CD14-positive monocyte (primary cell): ENCODE measurements at regions not wholly inside any gene's neighbourhood (a gene's known extent, or its start where the extent isn't known, plus 50 kb on each side); places are given as distances from the start of the nearest gene placed in this dataset.

ENCODE experiments used
- DNase-seq, 3 donors: peaks; one replicate each; pipeline ENCODE4 v3.0.0-alpha.2; 2011 to 2022
- H2AFZ ChIP-seq: 2 replicates; pipeline ENCODE4 v1.6.0; 2012; ENCODE audit warnings: mild to moderate bottlenecking, low read depth, low read length, inconsistent platforms; ENCODE audit not compliant: insufficient read depth, poor library complexity, severe bottlenecking
- H3K27ac ChIP-seq, 2 donors: 1 replicate in 1 of 2; 2 replicates in 1 of 2; pipeline ENCODE4 v1.5.1; 2012 to 2013; ENCODE audit warnings: low read length in 2 of 2, control low read depth in 1 of 2, inconsistent platforms in 1 of 2, low read depth in 1 of 2, mild to moderate bottlenecking in 1 of 2
- H3K27me3 ChIP-seq, 2 donors: one replicate each; pipeline versions ENCODE4 v1.6.0 to v1.6.1; 2011 to 2013; ENCODE audit warnings: low read length in 2 of 2; ENCODE audit not compliant: control insufficient read depth in 2 of 2, insufficient read depth in 2 of 2
- H3K36me3 ChIP-seq, 2 donors: replicated peaks in 1 of 2; 1 replicate in 1 of 2; 2 replicates in 1 of 2; pipeline versions ENCODE4 v1.5.1 to v1.6.1; 2012 to 2013; ENCODE audit warnings: low read length in 2 of 2, control low read depth in 1 of 2, inconsistent platforms in 1 of 2, mild to moderate bottlenecking in 1 of 2; ENCODE audit not compliant: insufficient read depth in 2 of 2, control insufficient read depth in 1 of 2
- H3K4me1 ChIP-seq, 2 donors: 1 replicate in 1 of 2; 2 replicates in 1 of 2; pipeline versions ENCODE4 v1.5.1 to v1.6.1; 2012 to 2013; ENCODE audit warnings: low read length in 2 of 2, control low read depth in 1 of 2, inconsistent platforms in 1 of 2, mild to moderate bottlenecking in 1 of 2, moderate library complexity in 1 of 2; ENCODE audit not compliant: insufficient read depth in 2 of 2, control insufficient read depth in 1 of 2
- H3K4me2 ChIP-seq: replicated peaks from 2 replicates; pipeline ENCODE3; 2012; ENCODE audit warnings: low read length, moderate library complexity, mild to moderate bottlenecking; ENCODE audit not compliant: poor library complexity, severe bottlenecking; ENCODE audit errors: extremely low read depth
- H3K4me3 ChIP-seq, 3 experiments: fragments of 200-600 bp in 1 of 3; sonication (generic) in 1 of 3; replicated peaks in 1 of 3; 1 replicate in 2 of 3; 2 replicates in 1 of 3; pipeline ENCODE4 v1.5.1; 2011 to 2013; ENCODE audit warnings: low read length in 3 of 3, mild to moderate bottlenecking in 3 of 3, control low read depth in 2 of 3, low read depth in 2 of 3, inconsistent platforms in 1 of 3, moderate library complexity in 1 of 3
- H3K79me2 ChIP-seq: 2 replicates; pipeline ENCODE4 v1.6.0; 2012; ENCODE audit warnings: mild to moderate bottlenecking, control low read depth, inconsistent platforms, low read length, moderate library complexity; ENCODE audit not compliant: insufficient read depth
- H3K9ac ChIP-seq: 2 replicates; pipeline ENCODE4 v1.6.0; 2017; ENCODE audit warnings: low read length, mild to moderate bottlenecking; ENCODE audit not compliant: insufficient read depth, poor library complexity, severe bottlenecking
- H3K9me3 ChIP-seq, 2 donors: replicated peaks in 1 of 2; 1 replicate in 1 of 2; 2 replicates in 1 of 2; pipeline versions ENCODE4 v1.5.1 to v1.6.1; 2012 to 2013; ENCODE audit warnings: low read length in 2 of 2, control low read depth in 1 of 2; ENCODE audit not compliant: control insufficient read depth in 1 of 2, insufficient read depth in 1 of 2
- H4K20me1 ChIP-seq: 2 replicates; pipeline ENCODE4 v1.6.0; 2012; ENCODE audit warnings: mild to moderate bottlenecking, low read length, control low read depth, moderate library complexity; ENCODE audit not compliant: insufficient read depth
- H3K27ac Mint-ChIP-seq, 7 donors: one replicate each; pipeline ENCODE4 v1.8.0; 2020; ENCODE audit warnings: mild to moderate bottlenecking in 7 of 7, mixed read lengths in 7 of 7, moderate library complexity in 6 of 7, inconsistent platforms in 2 of 7
- H3K27me3 Mint-ChIP-seq, 3 donors: one replicate each; pipeline ENCODE4 v1.8.0; 2021 to 2022; ENCODE audit warnings: low read depth in 3 of 3, mild to moderate bottlenecking in 3 of 3, mixed read lengths in 3 of 3, moderate library complexity in 3 of 3, inconsistent platforms in 1 of 3
- H3K36me3 Mint-ChIP-seq, 2 donors: one replicate each; pipeline ENCODE4 v1.8.0; 2020; ENCODE audit warnings: mixed read lengths in 2 of 2, inconsistent platforms in 1 of 2, mild to moderate bottlenecking in 1 of 2
- H3K4me1 Mint-ChIP-seq: one replicate; pipeline ENCODE4 v1.8.0; 2020; ENCODE audit warnings: mild to moderate bottlenecking, mixed read lengths
- H3K4me3 Mint-ChIP-seq, 2 donors: one replicate each; pipeline ENCODE4 v1.8.0; 2020; ENCODE audit warnings: mild to moderate bottlenecking in 2 of 2, mixed read lengths in 2 of 2, moderate library complexity in 1 of 2
- H3K9me3 Mint-ChIP-seq, 7 donors: one replicate each; pipeline ENCODE4 v1.8.0; 2020 to 2022; ENCODE audit warnings: mixed read lengths in 7 of 7, mild to moderate bottlenecking in 6 of 7, moderate library complexity in 6 of 7, inconsistent platforms in 2 of 7
- CTCF ChIP-seq: fragments of 200-600 bp; IDR thresholded peaks from one replicate; pipeline ENCODE4 v1.8.0; 2022; ENCODE audit warnings: antibody characterized with exemption, mild to moderate bottlenecking
- WGBS: methylation state at CpG from one replicate; pipeline ENCODE4 v1.1.5; 2013; ENCODE audit warnings: missing lambda C conversion rate; ENCODE audit not compliant: insufficient coverage; 5-methylcytosine and 5-hydroxymethylcytosine counted together
- intact Hi-C, 2 donors: fragments of 100-400 bp; cut with micrococcal nuclease; formaldehyde crosslinking; loops; one replicate each; pipeline versions ENCODE4 v1.15.0 to v1.15.1; 2023

GRCh38 chr1:69506311-69506710 lies 61.4 kb upstream of the LRRC7 start:
- Histone ChIP-seq H3K36me3 (no peaks in the 10 kb centered on the region), H3K27me3 (no peaks in the 10 kb centered on the region), H3K9me3 (no peaks in the 10 kb centered on the region), H3K27ac (no peak overlapping the region), H3K4me2 (no peak overlapping the region), H4K20me1 (no peaks in the 10 kb centered on the region), H2AFZ (no peak overlapping the region), H3K4me3 (no peak overlapping the region), H3K9ac (no peak overlapping the region), H3K79me2 (no peaks in the 10 kb centered on the region), H3K4me1 (no peaks in the 10 kb centered on the region)
- Mint-ChIP-seq H3K27ac (no peak overlapping the region), H3K4me1 (no peaks in the 10 kb centered on the region), H3K36me3 (no peaks in the 10 kb centered on the region), H3K27me3 (no peaks in the 10 kb centered on the region), H3K9me3 (peaks cover 0 to 5% (median 0%) of the 10 kb centered on the region in 7 donors), H3K4me3 (no peak overlapping the region)
- no CpG with 5 or more reads among the region's 2 CpGs for WGBS
- no peak for DNase-seq
- no peak for TF ChIP-seq CTCF
- intact Hi-C loops, result no loop called here

GRCh38 chr1:69506721-69507120 lies 61.0 kb upstream of the LRRC7 start:
- H3K27ac Mint-ChIP-seq, result no peak overlapping the region
- no peaks in the 10 kb centered on the region for H3K27me3 Mint-ChIP-seq
- H3K9ac ChIP-seq, result no peak overlapping the region
- TF ChIP-seq CTCF, result no peak
- H3K27me3 ChIP-seq, result no peaks in the 10 kb centered on the region
- H3K4me1 ChIP-seq, result no peaks in the 10 kb centered on the region
- intact Hi-C loops, result no loop called here
- H2AFZ ChIP-seq, result no peak overlapping the region
- H3K4me2 ChIP-seq, result no peak overlapping the region
- no peak overlapping the region for H3K4me3 Mint-ChIP-seq
- peaks cover 0 to 5% (median 0%) of the 10 kb centered on the region in 7 donors for H3K9me3 Mint-ChIP-seq
- H3K79me2 ChIP-seq, result no peaks in the 10 kb centered on the region
- no peaks in the 10 kb centered on the region for H3K36me3 Mint-ChIP-seq
- H3K36me3 ChIP-seq, result no peaks in the 10 kb centered on the region
- no peak for DNase-seq
- no peaks in the 10 kb centered on the region for H3K4me1 Mint-ChIP-seq
- WGBS, result no CpG with 5 or more reads among the region's 1 CpG
- no peak overlapping the region for H3K27ac ChIP-seq
- H3K4me3 ChIP-seq, result no peak overlapping the region
- no peaks in the 10 kb centered on the region for H3K9me3 ChIP-seq
- H4K20me1 ChIP-seq, result no peaks in the 10 kb centered on the region
